NT2/D1 (cell line): ENCODE measurements at regions not wholly inside any gene's neighbourhood (a gene's known extent, or its start where the extent isn't known, plus 50 kb on each side); places are given as distances from the start of the nearest gene placed in this dataset.

Source experiments
- SUZ12 ChIP-seq: IDR thresholded peaks from 2 replicates; pipeline ENCODE4 v1.6.1; 2011; ENCODE audit not compliant: insufficient read length, insufficient read depth; ENCODE audit errors: extremely low read depth
- YY1 ChIP-seq: IDR thresholded peaks from 2 replicates; pipeline ENCODE4 v1.6.1; 2011; ENCODE audit not compliant: insufficient read length, insufficient read depth
- ZNF274 ChIP-seq: IDR thresholded peaks from 2 replicates; pipeline ENCODE4 v1.6.1; 2011; ENCODE audit warnings: mild to moderate bottlenecking, low read depth, low read length

DNA sequence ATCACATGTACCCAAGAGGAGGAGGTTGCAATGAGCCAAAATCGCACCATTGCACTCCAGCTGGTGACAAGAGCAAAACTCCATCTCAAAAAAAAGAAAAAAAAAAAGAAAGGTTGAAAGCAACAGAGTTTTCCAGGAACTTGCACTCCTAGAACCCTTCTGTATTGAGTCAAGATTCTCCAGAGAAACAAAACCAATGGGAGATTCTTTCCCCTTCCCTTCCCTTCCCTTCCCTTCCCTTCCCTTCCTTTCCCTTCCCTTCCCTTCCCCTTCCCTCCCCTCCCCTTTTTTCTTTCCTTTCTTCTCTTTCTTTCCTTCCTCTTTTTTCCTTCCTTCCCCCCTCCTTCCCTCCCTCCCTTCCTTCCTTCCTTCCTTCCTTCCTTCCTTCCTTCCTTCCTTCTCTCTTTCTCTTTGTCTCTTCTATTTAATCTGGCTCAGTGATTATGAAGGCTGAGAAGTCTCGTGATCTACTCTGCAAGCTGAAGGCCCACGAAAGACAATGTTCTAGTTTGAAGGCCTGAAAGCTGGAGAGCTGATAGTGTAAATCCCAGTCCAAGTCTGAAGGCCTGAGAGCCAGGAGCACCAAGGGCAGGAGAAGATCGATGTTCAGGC, 59.6 kb upstream of the CNTLN start:
- TF ChIP-seq ZNF274, result no peak
- no peak for TF ChIP-seq SUZ12
- TF ChIP-seq YY1, result no peak
